H1 (cell line): ENCODE measurements at regions not wholly inside any gene's neighbourhood (a gene's known extent, or its start where the extent isn't known, plus 50 kb on each side); places are given as distances from the start of the nearest gene placed in this dataset. TPM values are rescaled to one million over a fixed set of nuclear protein-coding genes. Genes with fewer than 3 reads are reported as not detected.

ENCODE experiments used
- small RNA-seq: library from polyadenylated mRNA; stranded (forward); fragments of <200 nt; extraction: miRNeasy Mini kit (QIAGEN cat#:217004); gene quantifications from one replicate; pipeline ENCODE3, GENCODE V24; 2013; ENCODE audit not compliant: insufficient read depth

Small RNAs in the stretch of these regions (small RNA-seq; reads per million reads assigned to genes)
- not detected for gene RNU1-146P
